ENCODE measurements at regions not wholly inside any gene's neighbourhood (a gene's known extent, or its start where the extent isn't known, plus 50 kb on each side); places are given as distances from the start of the nearest gene placed in this dataset.
"Not testable (repeated sequence)": the region's sequence is repeated elsewhere in the genome, so short reads cannot be mapped to it uniquely, and the experiment has no call there.

DNA sequence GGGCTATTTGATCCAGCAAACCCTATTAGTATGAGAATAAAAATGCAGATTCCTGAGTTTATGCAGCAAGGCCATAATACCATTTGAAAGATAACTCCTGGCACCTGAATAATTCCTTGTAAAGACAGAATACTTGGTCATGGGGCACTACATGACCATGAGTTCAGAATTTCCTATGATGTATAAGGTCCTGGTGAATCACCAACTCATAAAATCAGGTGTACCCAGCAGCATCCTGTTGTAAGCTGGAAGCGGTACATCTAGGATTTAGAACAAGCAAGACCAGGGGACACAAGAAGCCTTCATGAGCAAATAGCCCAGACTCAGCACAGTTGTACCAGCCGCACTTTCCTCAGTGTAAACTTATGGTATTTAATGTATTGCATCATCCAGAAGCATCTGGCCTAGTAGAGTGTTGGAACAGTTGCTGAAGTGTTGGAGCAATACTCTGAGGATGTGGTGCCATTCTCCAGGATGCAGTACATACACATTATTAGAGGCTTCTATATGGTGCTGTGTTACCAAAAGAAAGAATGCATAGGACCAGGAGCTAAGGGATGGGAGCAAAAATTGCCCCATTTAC, 233.4 kb downstream of the SQOR start:
- no peak for DNase-seq (ENCODE audit: low read depth in 2 of 2)

DNA sequence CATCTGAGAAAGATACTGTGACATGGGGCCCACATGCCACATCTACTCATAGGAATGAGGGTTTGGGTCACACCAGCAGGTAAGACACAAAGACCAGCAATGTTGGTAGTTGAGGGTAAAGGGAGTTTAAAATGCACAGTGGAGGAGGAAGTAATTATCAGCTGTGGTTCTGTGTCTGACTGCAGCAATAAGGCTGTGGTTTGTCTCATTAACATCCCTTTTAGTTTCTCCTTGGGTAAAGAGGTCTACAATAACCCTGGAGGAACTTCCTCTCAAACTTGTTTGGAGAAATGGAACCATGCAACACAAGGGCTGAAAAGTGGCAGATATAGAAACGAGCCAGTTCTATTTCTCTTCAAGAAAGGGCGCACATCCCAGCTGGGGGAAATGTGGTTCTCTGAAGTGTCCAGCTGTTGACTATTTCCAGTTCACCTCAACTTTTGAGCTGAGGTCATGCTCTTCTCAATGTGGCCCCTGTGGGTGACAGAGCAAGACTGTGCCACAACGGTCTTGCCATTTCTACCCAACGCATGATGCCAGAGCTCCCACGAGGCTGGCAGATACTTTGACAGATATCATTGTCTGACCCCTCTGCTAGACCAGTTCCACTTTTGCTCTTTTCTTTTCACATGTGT, 234.3 kb downstream of the SQOR start:
- no peak for DNase-seq (ENCODE audit: low read depth in 2 of 2)

DNA sequence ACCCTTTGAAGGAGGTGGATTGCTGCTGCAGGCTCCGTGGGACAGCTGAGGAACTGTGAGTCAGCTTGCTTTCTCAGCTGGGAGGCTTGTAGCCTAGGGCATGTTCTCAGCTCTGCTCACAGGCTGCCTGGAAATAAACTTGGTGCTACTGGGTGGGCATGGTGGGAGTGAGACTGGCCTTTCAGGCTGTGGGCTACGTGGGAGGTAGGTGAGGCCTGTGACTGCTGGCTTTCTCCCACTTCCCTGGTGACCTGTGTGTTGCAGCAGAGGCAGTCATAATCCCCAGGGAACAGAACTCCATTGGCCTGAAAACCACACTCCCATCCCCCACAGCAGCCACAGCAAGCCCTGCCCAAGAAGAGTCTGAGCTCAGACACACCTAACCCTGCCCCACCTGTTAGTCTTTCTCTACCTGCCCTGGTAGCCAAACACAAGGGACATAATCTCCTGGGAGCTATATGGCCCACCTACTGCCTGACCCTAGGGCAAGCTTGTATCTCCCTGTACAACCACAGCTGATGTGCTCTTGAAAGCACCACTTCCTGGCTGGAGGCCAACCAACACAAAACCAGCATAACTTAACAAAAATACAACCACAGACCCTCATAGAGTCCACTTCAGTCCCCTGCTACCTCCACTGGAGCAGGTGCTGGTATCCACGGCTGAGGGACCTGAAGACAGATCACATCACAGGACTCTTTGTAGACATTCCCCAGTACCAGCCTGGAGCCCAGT, 236.5 kb downstream of the SQOR start:
- no peak for DNase-seq (ENCODE audit: low read depth in 2 of 2)

DNA sequence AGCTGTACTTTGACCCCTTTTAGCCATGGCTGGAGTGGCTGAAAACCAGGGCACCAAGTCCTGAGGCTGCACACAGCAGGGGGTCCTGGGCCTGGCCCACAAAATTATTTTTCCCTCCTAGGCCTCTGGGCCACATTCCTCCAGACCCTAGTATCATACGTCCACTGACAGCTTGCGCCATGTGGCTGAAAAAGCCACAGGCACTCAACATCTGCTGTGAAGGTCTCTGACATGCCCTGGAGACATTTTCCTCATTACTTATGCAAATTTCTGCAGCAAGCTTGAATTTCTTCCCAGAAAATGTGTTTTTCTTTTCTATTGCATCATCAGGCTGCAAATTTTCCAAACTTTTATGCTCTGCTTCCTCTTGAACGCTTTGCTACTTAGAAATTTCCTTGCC, 239.0 kb downstream of the SQOR start:
- no peak for DNase-seq (ENCODE audit: low read depth in 2 of 2)

DNA sequence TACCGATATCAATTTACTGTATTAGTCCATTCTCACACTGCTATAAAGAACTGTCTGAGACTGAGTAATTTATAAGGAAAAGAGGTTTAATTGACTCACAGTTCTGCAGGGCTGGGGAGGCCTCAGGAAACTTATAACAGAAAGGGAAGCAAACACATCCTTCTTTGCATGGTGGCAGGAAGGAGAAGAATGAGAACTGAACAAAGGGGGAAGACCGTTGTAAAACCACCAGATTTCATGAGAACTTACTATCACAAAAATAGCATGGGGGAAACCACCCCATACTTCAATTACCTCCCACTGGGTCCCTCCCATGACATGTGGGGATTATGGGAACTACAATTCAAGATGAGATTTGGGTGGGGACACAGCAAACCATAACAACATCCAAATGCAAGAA, 239.7 kb downstream of the SQOR start:
- not testable (repeated sequence) for DNase-seq (ENCODE audit: low read depth in 2 of 2)

DNA sequence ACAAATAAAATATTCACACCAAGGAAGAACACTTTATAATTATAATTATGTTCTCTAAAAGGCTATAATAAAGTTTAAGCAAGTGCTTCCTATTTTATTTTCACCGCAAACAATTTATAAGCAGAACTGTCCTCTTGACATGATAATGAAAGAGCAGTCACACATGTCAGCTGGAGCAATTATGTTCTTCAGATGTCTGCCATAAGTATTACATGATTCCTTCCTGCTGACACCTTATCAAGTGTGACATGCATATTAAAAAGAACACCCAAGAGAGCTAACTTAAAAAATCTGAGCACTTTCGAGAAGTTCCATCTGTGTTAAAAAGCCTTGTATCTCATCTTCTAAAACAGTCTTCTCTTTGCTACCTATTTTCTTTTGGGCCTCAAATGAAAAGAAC, 249.5 kb downstream of the SQOR start:
- no peak for DNase-seq (ENCODE audit: low read depth in 2 of 2)

DNA sequence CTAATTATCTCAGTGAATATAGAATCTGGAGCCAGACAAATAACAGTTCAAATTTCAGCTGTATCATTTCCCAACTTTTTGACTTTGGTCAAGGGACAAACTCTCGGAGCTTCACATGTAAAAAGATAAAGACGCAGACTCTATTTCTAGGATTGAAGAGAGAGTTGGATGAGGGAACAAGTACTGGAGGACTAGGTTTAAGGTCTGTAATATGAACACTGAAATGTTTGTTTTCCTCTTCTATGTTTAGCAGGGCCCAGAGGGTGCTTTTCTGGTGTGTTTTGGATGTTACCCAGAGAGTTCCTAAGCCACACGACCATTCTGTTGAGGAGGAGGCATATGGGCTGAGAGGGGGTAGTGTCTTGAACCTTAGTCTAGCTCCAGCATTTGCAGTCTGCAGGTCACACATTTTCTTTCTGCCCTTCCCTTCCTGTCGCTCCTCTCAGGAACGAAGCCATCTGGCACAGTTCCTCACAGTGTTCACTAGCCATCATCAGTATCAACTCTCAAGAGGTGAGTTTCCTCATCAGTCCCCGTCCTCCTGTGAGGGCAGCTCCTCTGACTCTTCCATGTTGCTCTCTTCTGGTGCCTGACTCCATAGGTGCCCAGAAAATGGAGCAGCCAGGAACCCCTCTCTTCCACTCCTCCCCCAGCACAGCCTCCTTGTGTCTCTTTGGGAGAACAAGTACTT, 250.1 kb downstream of the SQOR start:
- DNase-seq (ENCODE audit: low read depth in 2 of 2) = no peak

DNA sequence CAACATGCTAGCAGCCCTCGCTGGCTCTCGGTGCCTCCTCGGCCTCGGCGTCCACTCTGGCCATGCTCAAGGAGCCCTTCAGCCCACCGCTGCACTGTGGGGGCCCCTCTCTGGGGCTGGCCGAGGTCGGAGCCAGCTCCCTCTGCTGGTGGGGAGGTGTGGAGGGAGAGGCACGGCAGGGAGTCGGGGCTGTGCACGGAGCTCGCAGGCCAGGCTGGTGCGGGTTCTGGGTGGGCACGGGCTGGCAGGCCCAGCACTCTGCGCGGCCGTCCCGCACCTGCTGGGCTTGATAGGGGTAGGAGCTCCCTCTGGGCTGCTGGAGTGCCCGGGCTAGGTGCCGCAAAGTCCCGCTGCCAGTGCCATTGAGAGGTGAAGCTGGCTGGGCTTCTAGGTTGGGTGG, 251.0 kb downstream of the SQOR start:
- DNase-seq (ENCODE audit: low read depth in 2 of 2) = no peak

DNA sequence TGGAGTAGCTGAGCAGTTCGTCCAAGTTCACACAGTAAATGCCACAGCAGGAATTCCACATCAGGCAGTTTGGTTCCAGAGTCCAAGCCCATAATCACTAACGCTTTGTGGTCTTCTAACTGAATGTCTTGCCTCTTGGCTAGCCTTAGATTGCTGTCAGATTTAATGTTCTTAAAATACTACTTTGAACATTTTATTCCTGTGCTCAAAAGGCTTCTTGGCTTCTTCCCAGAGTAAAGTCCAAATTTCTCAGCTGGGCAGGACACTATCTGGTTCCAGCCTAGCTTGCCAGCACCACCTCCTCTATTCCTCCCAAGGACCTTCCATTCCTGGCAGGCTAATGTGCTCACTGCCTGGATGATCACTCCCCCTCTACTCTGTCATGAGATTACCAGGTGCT, 256.9 kb downstream of the SQOR start:
- DNase-seq (ENCODE audit: low read depth in 2 of 2) = no peak

DNA sequence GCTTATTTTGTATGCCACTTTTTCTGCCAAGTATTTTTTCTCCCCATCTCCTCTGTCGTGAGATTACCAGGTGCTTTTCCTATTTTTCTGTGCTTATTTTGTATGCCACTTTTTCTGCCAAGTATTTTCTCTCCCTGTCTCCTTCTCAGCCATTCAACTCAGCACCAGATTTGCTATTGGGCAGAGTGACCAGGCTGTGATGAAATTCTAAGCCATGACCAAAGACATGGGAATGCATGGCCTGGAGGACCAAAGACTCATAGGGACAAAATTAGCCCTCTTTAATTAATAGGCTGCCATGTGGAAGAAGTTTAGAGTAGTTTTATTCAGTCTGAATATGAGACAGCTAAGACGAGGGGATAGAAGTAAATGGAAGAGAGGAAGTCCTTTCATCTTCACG, 257.4 kb downstream of the SQOR start:
- DNase-seq (ENCODE audit: low read depth in 2 of 2) = no peak

DNA sequence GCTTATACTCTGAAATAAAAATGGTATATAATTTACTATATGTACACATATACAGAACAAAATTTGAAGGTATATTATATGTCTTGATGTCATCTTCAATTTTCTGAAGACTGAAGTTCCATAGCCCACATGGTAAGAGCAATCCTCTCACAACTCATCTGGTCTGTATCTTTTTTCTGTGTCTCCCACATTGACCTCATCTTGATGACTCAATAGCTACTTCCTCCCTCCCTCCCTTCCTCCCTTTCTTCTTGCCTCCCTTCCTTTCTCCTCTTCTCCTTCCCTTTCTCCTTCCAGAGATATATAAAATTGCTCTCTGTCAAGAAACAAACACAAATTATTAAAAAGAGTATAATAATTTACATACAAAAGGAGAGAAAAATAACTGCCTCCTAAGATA, 268.5 kb downstream of the SQOR start:
- no peak for DNase-seq (ENCODE audit: low read depth in 2 of 2)

DNA sequence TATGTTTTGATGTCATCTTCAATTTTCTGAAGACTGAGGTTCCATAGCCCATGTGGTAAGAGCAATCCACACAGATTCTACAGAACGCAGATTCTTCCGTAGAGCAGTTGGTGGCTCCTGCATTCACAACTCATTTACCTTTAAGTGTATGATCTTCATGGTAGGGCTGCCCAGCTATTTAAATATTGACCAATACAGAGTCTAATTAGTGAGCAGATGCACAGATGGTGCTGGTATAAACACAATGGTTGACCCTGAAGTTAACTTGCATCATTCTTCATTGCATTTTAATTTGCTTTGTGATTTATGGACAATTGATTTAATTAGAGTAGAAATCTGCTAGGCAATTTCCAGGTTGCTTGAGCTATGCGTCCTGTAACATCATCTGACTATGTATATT, 269.2 kb downstream of the SQOR start:
- no peak for DNase-seq (ENCODE audit: low read depth in 2 of 2)

DNA sequence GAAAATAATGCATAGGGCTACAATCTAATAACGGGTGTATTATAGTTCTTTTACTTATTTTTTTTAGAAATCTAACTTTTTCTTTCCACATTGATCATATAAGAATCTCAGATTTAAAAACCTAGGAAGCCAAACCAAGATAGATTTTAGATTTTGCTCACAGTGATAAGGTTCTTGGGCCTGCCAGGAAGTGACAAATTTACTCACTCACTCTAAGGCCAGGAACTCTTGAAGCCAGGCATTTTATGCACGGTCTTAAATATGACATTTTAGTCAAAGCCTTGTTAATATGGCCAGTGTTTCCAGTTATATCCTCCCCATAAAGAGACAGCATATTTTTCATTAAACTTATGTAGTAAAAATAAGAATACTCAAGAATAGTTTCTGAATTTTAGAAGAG, 271.4 kb downstream of the SQOR start:
- no peak for DNase-seq (ENCODE audit: low read depth in 2 of 2)

DNA sequence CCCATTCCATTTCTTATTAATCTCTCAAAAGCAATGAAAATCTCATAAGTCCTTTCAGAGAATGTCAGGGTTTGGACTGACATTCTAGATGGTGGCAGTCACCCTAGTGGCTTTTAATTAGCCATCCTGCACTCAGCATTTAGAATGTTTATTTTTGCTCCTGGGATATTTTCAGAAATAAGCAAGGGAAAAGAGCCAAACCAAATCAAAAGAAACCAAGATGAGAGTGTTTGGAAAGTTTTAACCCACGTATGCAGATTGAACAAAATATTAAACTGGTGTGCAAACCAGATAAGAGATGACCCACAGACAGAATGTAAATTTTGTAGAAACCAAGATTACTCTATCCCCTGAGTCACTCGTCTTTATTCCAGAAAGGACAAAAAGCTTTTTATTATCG, 275.8 kb downstream of the SQOR start:
- no peak for DNase-seq (ENCODE audit: low read depth in 2 of 2)

DNA sequence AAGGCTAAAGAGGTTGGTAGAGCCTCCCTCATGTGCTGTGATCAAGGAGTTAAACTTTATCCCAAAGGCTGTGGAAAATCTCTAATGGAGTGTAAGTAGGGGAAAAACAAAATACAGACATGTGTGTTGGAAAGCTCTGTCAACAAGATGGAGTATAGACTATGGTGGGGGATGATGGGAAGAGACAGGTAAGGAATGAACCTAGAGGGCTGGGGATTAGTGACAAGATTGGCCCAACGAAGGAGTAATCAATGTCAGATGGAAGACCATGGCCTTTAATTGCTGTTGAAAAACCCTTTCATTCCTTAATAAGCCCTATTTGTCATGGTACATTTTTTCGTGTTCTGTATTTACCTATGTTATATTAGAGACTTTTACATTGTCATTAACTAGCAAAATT, 278.6 kb downstream of the SQOR start:
- no peak for DNase-seq (ENCODE audit: low read depth in 2 of 2)

DNA sequence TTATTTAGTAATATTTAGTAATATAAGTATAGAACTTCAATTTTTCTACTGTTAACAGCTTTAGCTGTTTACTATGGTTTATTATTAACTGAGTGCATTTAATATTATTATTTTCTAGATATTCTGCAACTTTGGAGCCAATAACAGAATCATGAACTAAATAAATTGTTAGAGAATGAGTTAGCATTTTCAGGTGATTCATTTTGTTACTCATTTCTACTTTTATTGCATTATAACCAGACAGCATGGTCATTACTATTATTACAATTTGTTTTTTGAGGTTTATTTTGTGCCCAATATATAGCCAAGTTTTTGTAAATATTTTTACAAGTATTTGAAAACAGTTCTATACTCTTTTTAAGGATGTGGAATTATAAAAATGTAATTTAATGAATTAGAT, 279.6 kb downstream of the SQOR start:
- no peak for DNase-seq (ENCODE audit: low read depth in 2 of 2)

DNA sequence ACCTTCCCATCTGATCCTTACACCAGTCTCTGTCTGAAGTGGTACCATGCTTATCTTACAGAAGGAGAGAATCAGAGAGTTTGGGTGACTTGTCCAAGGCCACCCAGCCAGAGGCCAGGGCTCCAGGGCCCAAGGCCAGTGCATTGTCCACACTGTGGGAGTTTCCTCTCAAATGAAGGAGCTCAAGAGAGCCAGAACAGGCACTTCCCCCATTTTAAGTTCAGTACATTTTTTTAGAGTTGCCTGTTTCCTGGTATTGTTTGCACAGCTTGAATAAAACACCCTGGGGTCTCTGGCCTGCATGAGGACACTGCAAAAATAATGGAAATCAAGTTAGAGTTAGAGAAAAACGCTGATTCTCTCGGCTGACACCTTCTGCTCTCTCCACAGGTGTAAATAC, 284.0 kb downstream of the SQOR start:
- no peak for DNase-seq (ENCODE audit: low read depth in 2 of 2)

DNA sequence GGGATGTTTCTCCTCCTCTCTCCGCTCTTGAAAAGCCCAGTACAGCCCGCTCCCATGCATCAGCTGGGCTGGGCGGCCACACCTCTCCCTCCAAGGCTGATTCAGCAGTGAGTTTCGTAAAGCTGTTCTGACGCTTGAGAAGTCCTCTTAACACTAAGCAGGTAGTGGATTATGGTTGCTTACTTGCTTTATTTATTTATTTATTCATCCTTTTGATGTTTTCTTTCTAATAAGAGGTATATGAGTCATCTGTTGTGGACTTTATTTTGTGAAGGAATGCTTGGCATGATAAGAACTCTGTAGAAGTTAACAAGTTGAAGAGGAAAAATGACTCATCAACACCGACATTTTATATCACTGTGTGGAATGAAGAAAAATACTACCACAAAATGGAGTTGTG, 285.0 kb downstream of the SQOR start:
- DNase-seq (ENCODE audit: low read depth in 2 of 2) = no peak

DNA sequence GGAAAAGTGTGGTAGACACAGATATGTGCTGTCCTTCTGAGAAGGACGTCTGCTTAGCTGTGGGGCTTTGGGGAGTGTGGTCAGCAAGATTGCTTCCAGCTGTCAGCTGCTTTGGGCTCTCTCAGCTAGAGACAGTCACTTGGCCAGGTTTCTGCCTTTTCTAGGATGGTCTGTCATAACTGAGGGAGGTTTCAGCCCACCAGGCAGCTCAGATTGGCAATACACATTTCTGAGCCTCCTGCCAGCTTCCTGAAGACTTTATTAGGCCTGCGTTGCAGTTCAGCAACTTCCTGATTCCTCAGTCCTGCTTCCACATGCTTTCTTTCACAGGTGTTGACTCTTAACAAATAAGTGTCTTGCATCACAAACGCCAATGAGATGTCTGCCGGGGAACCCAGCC, 286.5 kb downstream of the SQOR start:
- DNase-seq (ENCODE audit: low read depth in 2 of 2) = no peak

DNA sequence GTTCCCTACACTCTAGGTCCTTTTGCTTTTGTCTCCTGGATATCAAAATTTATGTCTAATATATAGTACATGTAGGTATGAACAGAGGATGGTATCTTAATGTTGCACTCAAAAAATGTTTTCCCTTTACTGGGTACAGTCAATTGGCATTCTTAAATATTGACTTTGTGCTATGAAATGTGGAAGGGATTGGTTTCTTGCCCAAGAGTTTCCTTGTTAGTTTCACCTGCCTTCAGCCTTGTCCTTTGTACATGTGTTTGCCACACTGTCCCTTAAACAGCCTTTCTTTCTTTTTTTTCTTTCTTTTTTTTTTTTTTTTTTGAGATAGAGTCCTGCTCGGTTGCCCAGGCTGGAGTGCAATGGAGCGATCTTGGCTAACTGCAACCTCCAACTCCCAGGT, 287.1 kb downstream of the SQOR start:
- DNase-seq (ENCODE audit: low read depth in 2 of 2) = no peak

DNA sequence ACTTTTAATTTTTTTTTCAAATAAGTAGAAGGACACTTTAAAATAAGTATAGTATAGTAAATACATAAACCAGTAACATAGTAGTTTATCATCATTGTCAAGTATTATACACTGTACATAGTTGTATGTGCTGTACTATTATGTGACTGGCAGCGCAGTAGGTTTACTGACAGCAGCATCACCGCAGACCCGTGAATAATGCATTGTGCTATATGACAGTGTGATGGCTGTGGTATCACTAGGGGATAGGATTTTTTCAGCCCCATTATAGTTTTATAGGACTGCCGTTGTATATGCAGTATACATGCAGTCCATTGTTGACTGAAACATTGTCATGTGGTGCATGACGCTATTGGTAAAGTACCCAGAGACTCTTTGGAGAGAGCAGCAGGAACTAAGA, 306.5 kb downstream of the SQOR start:
- DNase-seq (ENCODE audit: low read depth in 2 of 2) = no peak

DNA sequence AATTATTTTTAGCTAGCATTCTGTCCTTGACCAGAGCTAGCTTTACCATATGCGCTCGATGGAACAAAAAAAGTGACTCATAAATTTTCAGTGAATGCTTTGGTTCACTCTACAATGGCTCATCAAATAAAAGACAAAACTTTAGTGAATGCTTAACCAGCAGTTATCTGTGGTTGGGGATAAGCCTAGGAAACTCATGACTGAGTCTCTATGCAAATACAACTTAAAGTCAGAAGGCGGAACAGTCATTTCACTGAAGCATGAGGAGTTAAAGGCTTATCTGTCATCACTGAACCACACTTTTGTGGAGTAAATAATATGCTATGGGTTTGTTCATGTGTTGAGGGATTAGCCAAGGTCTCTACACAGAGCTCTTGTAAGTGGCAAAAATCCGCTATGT, 308.4 kb downstream of the SQOR start:
- no peak for DNase-seq (ENCODE audit: low read depth in 2 of 2)

DNA sequence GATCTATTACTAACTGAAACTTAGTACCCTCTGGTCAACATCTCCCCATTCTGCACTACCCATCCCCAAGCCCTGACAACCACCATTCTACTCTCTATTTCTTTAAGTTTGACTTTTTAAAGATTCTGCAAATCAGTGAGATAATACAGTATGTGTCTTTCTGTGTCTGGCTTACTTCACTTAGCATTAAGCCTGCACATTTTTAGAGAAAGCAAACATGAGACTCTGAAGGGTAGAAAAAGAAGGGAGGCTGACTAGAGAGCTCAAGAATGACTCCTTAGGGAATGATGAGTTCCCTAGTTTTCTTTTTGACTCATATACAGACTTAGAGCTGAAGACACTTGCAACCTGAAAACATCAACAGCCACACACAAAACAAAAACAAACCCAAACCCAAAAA, 311.3 kb downstream of the SQOR start:
- DNase-seq (ENCODE audit: low read depth in 2 of 2) = no peak
